Activated T-cell treated with anti-CD3 and anti-CD28 coated beads, Interleukin-2, amount 50 U/mL, for 72 hours (primary cell): ENCODE measurements at regions not wholly inside any gene's neighbourhood (a gene's known extent, or its start where the extent isn't known, plus 50 kb on each side); places are given as distances from the start of the nearest gene placed in this dataset.

ENCODE experiments used
- ATAC-seq, 2 donors: fragments of 150-1000 bp; cut with Tn5 transposase; replicated peaks in 1 of 2; 2 replicates each; pipeline ENCODE4 v1.10.0; 2021; ENCODE audit warnings: moderate library complexity in 2 of 2, mild to moderate bottlenecking in 1 of 2
- DNase-seq, 2 donors: peaks; one replicate each; pipeline ENCODE4 v3.0.0; 2021 to 2022; ENCODE audit warnings: mixed read lengths in 1 of 2
- H3K27ac Mint-ChIP-seq: one replicate; pipeline ENCODE4 v1.8.0; 2022; ENCODE audit warnings: mild to moderate bottlenecking, moderate library complexity, mixed read lengths
- H3K27me3 Mint-ChIP-seq: one replicate; pipeline ENCODE4 v1.8.0; 2022; ENCODE audit warnings: low read depth, mixed read lengths
- H3K36me3 Mint-ChIP-seq, 2 donors: one replicate each; pipeline ENCODE4 v1.8.0; 2022; ENCODE audit warnings: mixed read lengths in 2 of 2, mild to moderate bottlenecking in 1 of 2; ENCODE audit not compliant: insufficient read depth in 2 of 2
- H3K4me1 Mint-ChIP-seq: one replicate; pipeline ENCODE4 v1.8.0; 2022; ENCODE audit warnings: low read depth, mixed read lengths
- H3K4me3 Mint-ChIP-seq, 2 donors: one replicate each; pipeline ENCODE4 v1.8.0; 2022; ENCODE audit warnings: mild to moderate bottlenecking in 2 of 2, mixed read lengths in 2 of 2, moderate library complexity in 2 of 2
- H3K9me3 Mint-ChIP-seq, 2 donors: one replicate each; pipeline ENCODE4 v1.8.0; 2022; ENCODE audit warnings: mixed read lengths in 2 of 2

- Mint-ChIP-seq H3K4me1 (no peaks in the 10 kb centered on the region), H3K27ac (no peak overlapping the region), H3K36me3 (no peaks in the 10 kb centered on the region), H3K9me3 (peaks cover 5 to 7% of the 10 kb centered on the region in 2 donors), H3K4me3 (no peak overlapping the region), H3K27me3 (no peaks in the 10 kb centered on the region)
- DNase-seq, result no peak
- ATAC-seq, result no peak
Observed at GRCh38 chr5:164362835-164363234, 857.4 kb downstream of the MAT2B start.

GRCh38 chr5:164364237-164365208 lies 859.1 kb downstream of the MAT2B start:
- no peaks in the 10 kb centered on the region for H3K36me3 Mint-ChIP-seq
- H3K9me3 Mint-ChIP-seq, result peaks cover 5 to 7% of the 10 kb centered on the region in 2 donors
- H3K4me3 Mint-ChIP-seq, result no peak overlapping the region
- ATAC-seq, result no peak
- no peak for DNase-seq
- no peak overlapping the region for H3K27ac Mint-ChIP-seq
- H3K4me1 Mint-ChIP-seq, result no peaks in the 10 kb centered on the region
- H3K27me3 Mint-ChIP-seq, result no peaks in the 10 kb centered on the region

DNA sequence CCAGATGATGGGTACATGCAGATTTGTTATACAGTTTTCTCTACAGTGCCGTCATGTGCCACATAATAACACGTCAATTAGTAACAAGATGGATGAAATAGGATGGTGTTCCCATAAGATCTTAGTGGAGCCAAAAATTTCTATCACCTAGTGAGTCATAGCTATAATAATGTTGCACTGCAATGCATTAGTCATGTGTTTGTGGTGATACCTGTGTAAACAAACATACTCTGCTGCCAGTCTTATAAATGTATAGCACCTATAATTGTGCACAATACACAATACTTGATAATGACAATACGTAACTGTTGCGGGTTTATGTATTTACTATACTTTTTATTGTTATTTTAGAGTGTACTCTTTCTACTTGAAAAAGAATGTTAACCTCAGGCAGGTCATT lies 865.4 kb downstream of the MAT2B start:
- no peak overlapping the region for H3K27ac Mint-ChIP-seq
- ATAC-seq (no peak), DNase-seq (no peak)
- no peaks in the 10 kb centered on the region for H3K4me1 Mint-ChIP-seq
- no peaks in the 10 kb centered on the region for H3K27me3 Mint-ChIP-seq
- H3K9me3 Mint-ChIP-seq, result peaks cover 2 to 4% of the 10 kb centered on the region in 2 donors
- no peaks in the 10 kb centered on the region for H3K36me3 Mint-ChIP-seq
- H3K4me3 Mint-ChIP-seq, result no peak overlapping the region

- DNase-seq (no peak), ATAC-seq (no peak)
- Mint-ChIP-seq H3K36me3 (no peaks in the 10 kb centered on the region), H3K27me3 (no peaks in the 10 kb centered on the region), H3K4me1 (no peaks in the 10 kb centered on the region), H3K4me3 (no peak overlapping the region), H3K27ac (no peak overlapping the region), H3K9me3 (peaks cover 0 to 2% of the 10 kb centered on the region in 2 donors)
Observed at GRCh38 chr5:164372892-164373291, 867.5 kb downstream of the MAT2B start.

DNA sequence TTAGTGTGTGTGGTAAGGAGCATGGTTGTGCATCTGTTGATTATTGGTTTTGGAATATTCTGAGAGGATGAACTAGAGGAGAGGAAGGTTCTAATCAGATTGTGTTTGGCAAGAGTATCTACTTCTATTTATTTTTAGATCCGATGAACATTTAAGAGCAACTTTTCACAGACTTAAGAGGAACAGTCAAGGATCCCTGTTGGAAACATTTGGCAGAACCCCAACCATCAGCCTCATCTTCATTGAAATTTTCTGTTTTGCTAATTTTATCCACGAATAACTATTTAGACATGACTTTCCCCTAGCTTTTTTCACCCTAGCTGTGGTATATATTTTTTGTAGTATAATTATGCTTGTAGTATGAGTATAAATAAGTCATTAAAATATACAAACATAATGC lies 868.5 kb downstream of the MAT2B start:
- Mint-ChIP-seq H3K27ac (no peak overlapping the region), H3K36me3 (no peaks in the 10 kb centered on the region), H3K4me3 (no peak overlapping the region), H3K4me1 (no peaks in the 10 kb centered on the region), H3K9me3 (peaks cover 2 to 3% of the 10 kb centered on the region in 2 donors), H3K27me3 (no peaks in the 10 kb centered on the region)
- ATAC-seq (no peak), DNase-seq (no peak)

DNA sequence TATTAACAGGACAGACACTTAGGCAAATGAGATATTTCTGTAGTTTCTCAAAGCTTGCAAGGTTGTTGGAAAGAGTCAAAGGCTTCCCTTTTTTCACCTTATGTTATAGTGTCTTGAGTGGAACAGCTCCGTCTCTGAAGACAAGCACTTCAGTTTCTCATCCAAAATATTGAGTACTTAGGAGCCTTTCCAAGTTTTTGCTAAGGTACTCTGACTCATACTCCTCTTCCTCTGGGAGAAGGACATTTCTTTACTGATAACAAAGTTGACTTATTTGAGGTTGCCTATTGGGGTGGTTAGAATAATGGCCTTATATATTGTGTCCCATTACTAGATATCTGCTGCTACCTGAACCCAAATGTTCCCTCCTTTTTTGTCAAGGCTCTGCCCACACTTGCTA lies 869.6 kb downstream of the MAT2B start:
- Mint-ChIP-seq H3K27ac (no peak overlapping the region), H3K4me1 (no peaks in the 10 kb centered on the region), H3K27me3 (no peaks in the 10 kb centered on the region), H3K9me3 (peaks cover 2 to 7% of the 10 kb centered on the region in 2 donors), H3K36me3 (no peaks in the 10 kb centered on the region), H3K4me3 (no peak overlapping the region)
- no peak for ATAC-seq
- no peak for DNase-seq

DNA sequence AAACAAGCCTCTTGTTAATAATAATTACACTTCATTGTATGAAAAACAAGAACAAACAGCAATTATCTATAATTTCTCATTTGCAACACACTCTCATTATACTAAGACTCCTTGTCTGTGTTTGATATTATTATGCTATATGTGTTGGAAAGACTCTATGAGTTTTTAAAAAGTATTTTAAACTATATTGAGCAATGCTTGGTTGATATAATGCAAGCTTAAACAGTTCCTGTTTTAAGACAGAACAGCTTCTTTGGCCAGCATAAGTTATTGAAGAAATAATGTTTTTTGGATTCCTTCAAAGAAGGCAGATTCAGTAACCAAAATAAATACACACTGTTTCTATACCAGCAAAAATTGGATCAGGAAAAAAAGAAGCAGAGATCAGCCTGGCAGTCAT lies 871.4 kb downstream of the MAT2B start:
- H3K27ac Mint-ChIP-seq, result no peak overlapping the region

GRCh38 chr5:164377746-164378145 lies 872.3 kb downstream of the MAT2B start:
- ATAC-seq (no peak), DNase-seq (no peak)
- Mint-ChIP-seq H3K4me3 (no peak overlapping the region), H3K4me1 (no peaks in the 10 kb centered on the region), H3K36me3 (no peaks in the 10 kb centered on the region), H3K9me3 (peaks cover 0 to 11% of the 10 kb centered on the region in 2 donors), H3K27me3 (no peaks in the 10 kb centered on the region), H3K27ac (no peak overlapping the region)

More for the DNA sequence above, 871.4 kb downstream of the MAT2B start:
- no peak for ATAC-seq
- Mint-ChIP-seq H3K27me3 (no peaks in the 10 kb centered on the region), H3K4me3 (no peak overlapping the region), H3K4me1 (no peaks in the 10 kb centered on the region), H3K36me3 (no peaks in the 10 kb centered on the region), H3K9me3 (peaks cover 0 to 9% of the 10 kb centered on the region in 2 donors)
- DNase-seq, result no peak

DNA sequence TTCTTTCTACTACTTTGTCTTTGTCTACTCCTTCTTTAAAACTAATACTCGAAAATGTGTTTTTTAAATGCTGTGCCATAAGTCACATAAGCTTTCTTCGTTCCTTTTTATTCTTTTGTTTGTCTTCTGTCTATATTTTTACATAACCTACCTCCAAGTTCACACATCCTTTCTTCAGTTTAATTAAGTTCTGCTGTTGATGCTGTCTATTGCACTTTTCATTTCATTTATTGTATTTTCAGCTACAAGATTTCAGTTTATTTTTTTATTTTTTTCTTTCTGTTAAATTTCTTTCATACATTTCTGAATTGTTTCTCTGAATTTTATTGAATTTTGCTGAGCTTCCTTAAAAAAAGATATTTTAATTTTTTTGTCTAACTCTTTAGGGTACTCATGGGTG lies 878.2 kb downstream of the MAT2B start:
- no peak overlapping the region for H3K27ac Mint-ChIP-seq
- peaks cover 0 to 2% of the 10 kb centered on the region in 2 donors for H3K36me3 Mint-ChIP-seq
- H3K4me3 Mint-ChIP-seq, result no peak overlapping the region
- DNase-seq (no peak), ATAC-seq (no peak)
- H3K27me3 Mint-ChIP-seq, result no peaks in the 10 kb centered on the region
- H3K4me1 Mint-ChIP-seq, result no peaks in the 10 kb centered on the region
- H3K9me3 Mint-ChIP-seq, result peaks cover 0 to 13% of the 10 kb centered on the region in 2 donors

GRCh38 chr5:164392531-164392930 lies 887.1 kb downstream of the MAT2B start:
- no peak overlapping the region for H3K4me3 Mint-ChIP-seq
- no peaks in the 10 kb centered on the region for H3K4me1 Mint-ChIP-seq
- ATAC-seq, result no peak
- no peaks in the 10 kb centered on the region for H3K36me3 Mint-ChIP-seq
- no peak overlapping the region for H3K27ac Mint-ChIP-seq
- no peak for DNase-seq
- peaks cover 1 to 6% of the 10 kb centered on the region in 2 donors for H3K9me3 Mint-ChIP-seq
- H3K27me3 Mint-ChIP-seq, result no peaks in the 10 kb centered on the region

- Mint-ChIP-seq H3K27ac (no peak overlapping the region), H3K4me3 (no peak overlapping the region), H3K4me1 (no peaks in the 10 kb centered on the region), H3K27me3 (no peaks in the 10 kb centered on the region), H3K9me3 (peaks cover 3 to 8% of the 10 kb centered on the region in 2 donors), H3K36me3 (no peaks in the 10 kb centered on the region)
- DNase-seq, result no peak
- ATAC-seq, result no peak
Observed at GRCh38 chr5:164394686-164395194, 889.3 kb downstream of the MAT2B start.

- H3K36me3 Mint-ChIP-seq, result no peaks in the 10 kb centered on the region
- H3K27ac Mint-ChIP-seq, result no peak overlapping the region
- peaks cover 8 to 10% of the 10 kb centered on the region in 2 donors for H3K9me3 Mint-ChIP-seq
- no peaks in the 10 kb centered on the region for H3K4me1 Mint-ChIP-seq
- no peaks in the 10 kb centered on the region for H3K27me3 Mint-ChIP-seq
- DNase-seq, result no peak
- H3K4me3 Mint-ChIP-seq, result no peak overlapping the region
- ATAC-seq, result no peak
Observed at GRCh38 chr5:164412531-164412930, 907.1 kb downstream of the MAT2B start.

DNA sequence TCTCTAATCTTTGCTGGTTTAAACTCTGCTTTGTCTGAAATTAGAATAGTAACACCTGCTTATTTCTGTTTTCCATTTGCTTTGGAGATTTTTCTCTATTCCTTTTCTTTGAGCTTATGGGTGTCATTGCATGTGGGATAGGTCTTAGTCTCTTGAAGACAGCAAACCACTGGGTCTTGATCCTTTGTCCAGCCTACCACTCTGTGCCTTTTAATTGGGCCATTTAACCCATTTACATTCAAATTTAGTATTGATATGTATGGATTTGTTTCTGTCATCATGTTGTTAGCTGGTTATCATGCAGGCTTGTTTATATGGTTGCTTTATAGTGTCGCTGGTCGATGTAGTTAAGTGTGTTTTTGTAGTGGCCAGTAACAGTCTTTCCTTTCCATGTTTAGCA lies 914.7 kb downstream of the MAT2B start:
- Mint-ChIP-seq H3K27ac (no peak overlapping the region), H3K4me1 (no peaks in the 10 kb centered on the region), H3K36me3 (peaks cover 0 to 3% of the 10 kb centered on the region in 2 donors), H3K9me3 (peaks cover 5 to 17% of the 10 kb centered on the region in 2 donors), H3K27me3 (no peaks in the 10 kb centered on the region), H3K4me3 (no peak overlapping the region)
- DNase-seq (no peak), ATAC-seq (no peak)
